Activated T-helper 2 cell treated with anti-CD3 and anti-CD28 coated beads, Interferon-gamma antibody, Interleukin-2, Interleukin-4, amounts not matched to agents 10 μg/mL and 5 μg/mL and 100 μg/mL, durations not matched to agents 14 hours and 24 hours and 36 hours (primary cell): ENCODE measurements at regions not wholly inside any gene's neighbourhood (a gene's known extent, or its start where the extent isn't known, plus 50 kb on each side); places are given as distances from the start of the nearest gene placed in this dataset.
A peak's percentile ranks its signal among the peaks of the same experiment; 100 is the strongest.
"Not testable (repeated sequence)": the region's sequence is repeated elsewhere in the genome, so short reads cannot be mapped to it uniquely, and the experiment has no call there.

ENCODE experiments used
- DNase-seq: peaks from one replicate; pipeline ENCODE4 v3.0.0; 2021; ENCODE audit warnings: low spot score
- H3K27ac Mint-ChIP-seq: one replicate; pipeline ENCODE4 v1.8.0; 2021; ENCODE audit warnings: mixed read lengths
- H3K27me3 Mint-ChIP-seq: one replicate; pipeline ENCODE4 v1.8.0; 2021; ENCODE audit warnings: low read depth, mixed read lengths
- H3K36me3 Mint-ChIP-seq: one replicate; pipeline ENCODE4 v1.8.0; 2021; ENCODE audit warnings: low read depth, mixed read lengths
- H3K4me1 Mint-ChIP-seq: one replicate; pipeline ENCODE4 v1.8.0; 2021; ENCODE audit warnings: low read depth, mixed read lengths
- H3K4me3 Mint-ChIP-seq: one replicate; pipeline ENCODE4 v1.8.0; 2021; ENCODE audit warnings: low read depth, mild to moderate bottlenecking, moderate library complexity, mixed read lengths
- H3K9me3 Mint-ChIP-seq: one replicate; pipeline ENCODE4 v1.8.0; 2021; ENCODE audit warnings: mixed read lengths
- intact Hi-C: fragments of 100-400 bp; cut with micrococcal nuclease; formaldehyde crosslinking; loops from one replicate; pipeline ENCODE4 v1.15.1; 2023

DNA sequence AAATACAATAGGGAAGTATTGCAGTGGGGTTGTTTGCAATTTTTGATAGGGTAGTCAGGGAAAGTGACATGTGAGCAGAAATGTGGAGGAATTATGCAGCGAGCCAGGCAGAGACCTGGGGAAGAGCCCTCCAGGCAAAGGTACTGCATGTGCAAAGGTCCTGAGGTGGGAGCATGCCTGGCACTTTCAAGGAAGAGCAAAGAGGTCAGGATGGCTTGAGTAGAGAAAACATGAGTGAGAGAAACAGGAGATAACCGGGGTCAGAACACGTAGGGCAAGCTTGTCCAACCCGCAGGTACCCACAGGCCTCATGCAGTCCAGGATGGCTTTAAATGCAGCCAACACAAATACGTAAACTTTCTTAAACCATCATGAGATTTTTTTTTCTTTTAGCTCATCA lies 71.0 kb downstream of the COQ2 start:
- H3K36me3 Mint-ChIP-seq = peaks cover 17% of the 10 kb centered on the region
- peaks cover 52% of the 10 kb centered on the region for H3K4me1 Mint-ChIP-seq
- H3K27me3 Mint-ChIP-seq = peaks cover 24% of the 10 kb centered on the region
- H3K9me3 Mint-ChIP-seq = peaks cover 6% of the 10 kb centered on the region
- no peak overlapping the region for H3K4me3 Mint-ChIP-seq
- intact Hi-C loops = no loop called here
- no peak overlapping the region for H3K27ac Mint-ChIP-seq
- no peak for DNase-seq

DNA sequence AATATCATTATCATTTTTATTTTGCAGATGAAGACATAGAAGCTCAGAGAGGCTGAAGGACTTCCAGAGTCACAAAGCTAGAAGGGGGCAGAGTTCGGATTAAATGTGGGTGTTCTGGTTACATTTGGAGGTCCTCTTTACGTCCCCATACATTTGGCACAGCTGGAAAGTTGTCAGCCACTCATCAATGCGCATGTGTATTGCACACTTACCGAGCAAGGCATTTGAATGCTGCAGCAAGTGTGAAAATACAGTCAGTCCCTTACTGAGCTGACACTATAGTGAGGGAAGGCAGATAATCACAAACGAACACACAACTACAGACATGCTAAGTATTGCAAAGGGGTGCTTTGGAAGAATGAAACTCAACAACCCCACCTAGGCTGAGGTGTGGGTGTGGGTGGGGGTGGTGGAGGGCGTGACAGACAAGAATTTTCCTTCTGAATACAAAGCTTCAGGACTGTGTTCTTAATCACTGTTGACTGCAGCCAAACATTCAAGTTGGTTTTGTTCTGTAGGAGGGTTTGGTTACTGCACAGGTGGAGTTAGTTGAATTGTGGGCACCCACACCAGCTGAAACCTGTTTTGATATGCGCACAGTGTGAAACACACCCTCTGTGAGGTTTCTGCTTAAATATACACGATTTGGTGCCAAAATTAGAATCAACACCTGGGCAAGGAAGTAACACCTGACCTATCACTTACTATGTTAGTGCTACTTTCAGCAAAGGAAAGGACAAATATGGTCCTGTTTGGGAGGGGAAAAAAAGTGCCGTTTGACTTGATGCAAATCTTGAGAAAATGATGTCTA lies 72.4 kb downstream of the COQ2 start:
- intact Hi-C loops = no loop called here
- DNase-seq = peak; percentile 32
- Mint-ChIP-seq H3K27me3 (peaks cover 35% of the 10 kb centered on the region), H3K36me3 (peaks cover 17% of the 10 kb centered on the region), H3K4me3 (no peak overlapping the region), H3K9me3 (peaks cover 6% of the 10 kb centered on the region), H3K4me1 (peaks cover 38% of the 10 kb centered on the region), H3K27ac (no peak overlapping the region)

DNA sequence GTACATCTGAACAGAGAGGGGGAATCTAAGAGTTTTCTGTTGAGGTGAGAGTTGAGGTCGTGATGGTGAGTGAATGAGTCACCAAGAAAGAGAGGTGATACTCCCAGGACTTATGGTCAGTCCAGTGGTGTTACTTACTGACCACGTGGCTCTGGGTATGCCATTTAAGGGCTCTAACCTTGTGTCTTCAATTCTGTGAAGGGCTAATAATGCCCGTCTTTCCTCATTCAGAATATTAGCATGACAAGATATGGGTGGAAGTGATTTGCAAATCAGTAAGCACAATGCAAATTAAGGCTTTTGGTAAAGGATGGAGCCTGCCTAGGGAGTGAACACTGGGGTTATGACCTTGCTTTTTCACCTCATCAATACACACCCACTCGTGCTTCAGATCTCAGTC lies 75.2 kb downstream of the COQ2 start:
- Mint-ChIP-seq H3K27ac (no peak overlapping the region), H3K4me1 (peaks cover 27% of the 10 kb centered on the region), H3K9me3 (no peaks in the 10 kb centered on the region), H3K4me3 (no peak overlapping the region), H3K36me3 (peaks cover 11% of the 10 kb centered on the region), H3K27me3 (peaks cover 30% of the 10 kb centered on the region)
- no peak for DNase-seq
- intact Hi-C loops = no loop called here

DNA sequence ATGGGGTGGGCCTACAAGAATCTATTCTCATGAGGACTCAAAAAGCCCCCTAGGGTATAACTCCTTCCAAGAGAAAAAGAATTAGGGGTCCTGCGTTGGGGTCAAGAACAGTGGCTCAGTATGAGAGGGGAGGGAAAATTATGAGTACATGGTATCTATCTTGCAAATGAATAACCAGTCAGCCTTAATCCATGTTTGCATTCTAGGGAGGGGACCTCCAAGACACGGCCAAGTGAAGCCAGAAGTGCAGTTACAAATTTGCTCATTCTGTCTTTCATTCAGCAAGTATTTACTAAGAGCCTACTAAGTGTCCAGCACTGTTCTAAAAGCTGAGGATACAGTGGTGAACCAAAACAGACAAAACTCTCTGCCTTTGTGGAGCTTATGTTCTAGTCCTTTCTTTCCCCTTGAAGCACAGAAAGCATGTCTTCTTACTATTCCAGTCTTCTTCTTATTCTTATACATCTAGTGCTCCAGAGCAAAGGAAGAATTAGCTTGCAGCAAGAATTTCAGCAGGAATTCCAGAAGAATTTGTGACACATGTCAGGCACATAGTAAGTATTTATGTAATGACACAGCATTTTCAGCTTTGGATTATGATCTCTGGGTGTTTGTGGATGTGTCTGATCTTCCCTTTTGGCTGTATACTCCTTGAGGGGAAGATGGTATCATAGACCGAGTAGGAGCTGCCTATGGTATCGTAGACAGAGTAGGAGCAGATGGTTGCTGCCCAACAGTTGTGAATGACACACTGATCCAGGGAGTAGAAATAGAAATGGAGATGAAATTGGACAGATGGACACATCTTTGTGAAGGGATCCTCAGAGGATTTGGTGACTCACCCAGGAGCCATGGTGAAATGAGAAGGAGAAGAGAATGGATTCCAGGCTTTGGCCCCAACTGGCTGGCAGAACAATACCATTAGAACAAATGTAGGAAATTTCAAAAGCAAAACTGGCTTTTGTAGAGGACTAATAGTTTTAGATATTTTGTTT lies 75.9 kb downstream of the COQ2 start:
- peaks cover 11% of the 10 kb centered on the region for H3K36me3 Mint-ChIP-seq
- H3K9me3 Mint-ChIP-seq = no peaks in the 10 kb centered on the region
- H3K27ac Mint-ChIP-seq = no peak overlapping the region
- no peak overlapping the region for H3K4me3 Mint-ChIP-seq
- H3K27me3 Mint-ChIP-seq = peaks cover 30% of the 10 kb centered on the region
- H3K4me1 Mint-ChIP-seq = peaks cover 27% of the 10 kb centered on the region
- intact Hi-C loops = no loop called here
- no peak for DNase-seq

GRCh38 chr4:83207497-83208101 lies 77.0 kb downstream of the COQ2 start:
- intact Hi-C loops = no loop called here
- H3K9me3 Mint-ChIP-seq = no peaks in the 10 kb centered on the region
- H3K27me3 Mint-ChIP-seq = peaks cover 24% of the 10 kb centered on the region
- H3K36me3 Mint-ChIP-seq = peaks cover 4% of the 10 kb centered on the region
- DNase-seq = no peak
- H3K4me3 Mint-ChIP-seq = no peak overlapping the region
- H3K27ac Mint-ChIP-seq = no peak overlapping the region
- peaks cover 18% of the 10 kb centered on the region for H3K4me1 Mint-ChIP-seq

- Mint-ChIP-seq H3K9me3 (no peaks in the 10 kb centered on the region), H3K36me3 (peaks cover 3% of the 10 kb centered on the region), H3K4me1 (peaks cover 8% of the 10 kb centered on the region), H3K4me3 (no peak overlapping the region), H3K27ac (no peak overlapping the region), H3K27me3 (peaks cover 24% of the 10 kb centered on the region)
- DNase-seq = no peak
- intact Hi-C loops = no loop called here
Observed at GRCh38 chr4:83205760-83206159, 78.8 kb downstream of the COQ2 start.

DNA sequence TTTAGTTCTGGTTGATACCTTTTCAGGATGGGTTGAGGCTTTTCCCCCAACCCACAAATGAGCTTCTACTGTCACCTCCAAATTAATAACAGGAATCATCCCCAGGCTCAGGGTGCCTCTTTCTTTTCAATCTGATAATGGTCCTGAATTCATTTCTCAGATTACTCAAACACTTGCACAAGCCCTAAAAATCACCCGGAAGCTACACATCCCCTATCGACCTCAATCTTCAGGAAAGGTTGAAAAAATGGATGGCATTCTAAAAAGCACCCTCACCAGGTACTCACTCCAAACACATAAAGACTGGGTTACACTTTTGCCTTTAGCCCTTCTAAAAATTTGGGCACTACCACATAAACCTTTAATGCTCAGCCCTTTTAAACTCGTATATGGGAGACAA lies 79.9 kb downstream of the COQ2 start:
- Mint-ChIP-seq H3K27me3 (peaks cover 19% of the 10 kb centered on the region), H3K9me3 (no peaks in the 10 kb centered on the region), H3K27ac (no peak overlapping the region), H3K36me3 (peaks cover 3% of the 10 kb centered on the region), H3K4me3 (no peak overlapping the region), H3K4me1 (peaks cover 6% of the 10 kb centered on the region)
- intact Hi-C loops = no loop called here
- DNase-seq = no peak

GRCh38 chr4:83201761-83202160 lies 82.8 kb downstream of the COQ2 start:
- Mint-ChIP-seq H3K4me1 (peaks cover 4% of the 10 kb centered on the region), H3K27ac (no peak overlapping the region), H3K27me3 (no peaks in the 10 kb centered on the region), H3K4me3 (no peak overlapping the region), H3K9me3 (no peaks in the 10 kb centered on the region), H3K36me3 (no peaks in the 10 kb centered on the region)
- intact Hi-C loops = no loop called here
- DNase-seq = no peak

GRCh38 chr4:83197555-83198235 lies 83.2 kb upstream of the PLAC8 start:
- intact Hi-C loops = no loop called here

DNA sequence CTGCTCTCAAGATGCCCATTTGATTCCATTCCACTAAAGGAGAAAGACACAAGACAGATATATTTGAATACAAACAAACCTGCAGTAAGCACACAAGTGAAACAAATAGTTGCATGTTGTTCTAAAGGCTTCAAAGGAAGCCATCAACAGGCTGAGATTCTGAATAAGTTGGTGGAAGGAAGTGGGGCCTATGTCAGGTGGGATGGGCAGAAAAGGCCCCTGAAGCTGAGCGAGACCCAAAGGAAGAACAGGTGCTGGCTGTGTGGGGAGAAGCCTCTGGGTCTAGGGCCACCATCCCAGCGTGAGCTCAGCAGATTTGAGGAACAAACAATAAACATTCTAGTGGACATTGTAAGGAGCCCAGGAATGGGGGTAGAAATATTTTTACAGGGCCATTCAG lies 82.4 kb upstream of the PLAC8 start:
- no peak for DNase-seq
- no peaks in the 10 kb centered on the region for H3K36me3 Mint-ChIP-seq
- peaks cover 6% of the 10 kb centered on the region for H3K4me1 Mint-ChIP-seq
- no peak overlapping the region for H3K4me3 Mint-ChIP-seq
- intact Hi-C loops = no loop called here
- peaks cover 2% of the 10 kb centered on the region for H3K27me3 Mint-ChIP-seq
- no peaks in the 10 kb centered on the region for H3K9me3 Mint-ChIP-seq
- no peak overlapping the region for H3K27ac Mint-ChIP-seq

More at GRCh38 chr4:83197555-83198235, 83.2 kb upstream of the PLAC8 start:
- Mint-ChIP-seq H3K27me3 (peaks cover 2% of the 10 kb centered on the region), H3K36me3 (no peaks in the 10 kb centered on the region), H3K4me3 (no peak overlapping the region), H3K27ac (no peak overlapping the region), H3K4me1 (peaks cover 6% of the 10 kb centered on the region), H3K9me3 (no peaks in the 10 kb centered on the region)
- DNase-seq = no peak

GRCh38 chr4:83195269-83195668 lies 80.7 kb upstream of the PLAC8 start:
- intact Hi-C loops = no loop called here
- peaks cover 2% of the 10 kb centered on the region for H3K27me3 Mint-ChIP-seq
- H3K9me3 Mint-ChIP-seq = no peaks in the 10 kb centered on the region
- H3K36me3 Mint-ChIP-seq = no peaks in the 10 kb centered on the region
- no peak overlapping the region for H3K27ac Mint-ChIP-seq
- H3K4me1 Mint-ChIP-seq = peaks cover 6% of the 10 kb centered on the region
- no peak for DNase-seq
- H3K4me3 Mint-ChIP-seq = no peak overlapping the region

- DNase-seq = not testable (repeated sequence)
Observed at GRCh38 chr4:83194588-83194987, 80.1 kb upstream of the PLAC8 start.

More at GRCh38 chr4:83194588-83194987, 80.1 kb upstream of the PLAC8 start:
- H3K27me3 Mint-ChIP-seq, H3K4me1 Mint-ChIP-seq, H3K27ac Mint-ChIP-seq, H3K4me3 Mint-ChIP-seq, H3K9me3 Mint-ChIP-seq, intact Hi-C loops, H3K36me3 Mint-ChIP-seq: not testable (repeated sequence)
